Colon (tissue), 2 donors: ENCODE measurements at regions not wholly inside any gene's neighbourhood (a gene's known extent, or its start where the extent isn't known, plus 50 kb on each side); places are given as distances from the start of the nearest gene placed in this dataset.
"Not testable (repeated sequence)": the region's sequence is repeated elsewhere in the genome, so short reads cannot be mapped to it uniquely, and the experiment has no call there.

Experiments used
- FAIRE-seq: peaks from 2 replicates; lab custom pipeline; 2012; peaks lifted over from hg19 to GRCh38; lab: Jason Lieb, UNC
- donor health status: control.
- donor health status: control.

- FAIRE-seq = no peak
Observed at GRCh38 chr9:80538976-80539375, 967.2 kb downstream of the TLE4 start.

DNA sequence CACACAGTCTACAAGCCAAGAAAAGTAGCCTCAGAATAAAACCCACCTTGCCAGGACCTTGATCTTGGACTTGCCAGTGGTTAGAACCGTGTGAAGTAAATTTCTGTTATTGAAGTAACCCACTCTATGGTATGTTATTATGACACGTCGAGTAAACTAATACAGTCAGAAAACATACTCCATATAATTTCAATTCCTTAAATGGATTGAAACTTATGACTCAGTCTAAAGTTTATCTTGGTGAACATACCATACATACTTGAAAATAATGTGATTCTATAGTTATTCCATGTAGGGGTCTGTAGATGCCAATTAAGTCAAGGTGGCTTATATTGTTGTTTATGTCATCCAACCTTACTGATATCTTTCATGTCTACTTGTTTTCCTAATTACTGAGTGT, 950.7 kb downstream of the TLE4 start:
- FAIRE-seq = no peak

GRCh38 chr9:80521151-80521550, 949.4 kb downstream of the TLE4 start:
- no peak for FAIRE-seq

DNA sequence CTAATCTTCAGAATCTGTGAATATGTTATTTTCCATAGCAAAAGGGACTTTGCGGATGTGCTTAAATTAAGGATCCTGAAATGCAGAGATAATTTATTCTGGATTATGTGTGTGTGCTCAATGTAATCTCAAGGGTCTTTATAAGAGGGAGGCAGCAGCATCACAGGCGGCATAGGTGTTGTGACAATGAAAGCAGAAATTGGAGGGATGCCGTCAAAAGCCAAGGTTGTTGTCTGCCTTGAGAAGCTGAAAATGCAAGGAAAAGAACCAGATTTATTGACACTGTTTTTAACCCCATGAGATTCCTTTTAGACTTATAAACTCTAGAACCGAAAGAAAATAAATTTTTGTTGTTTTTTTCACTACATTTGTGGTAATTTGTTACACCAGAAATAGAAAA, 948.5 kb downstream of the TLE4 start:
- FAIRE-seq = no peak

DNA sequence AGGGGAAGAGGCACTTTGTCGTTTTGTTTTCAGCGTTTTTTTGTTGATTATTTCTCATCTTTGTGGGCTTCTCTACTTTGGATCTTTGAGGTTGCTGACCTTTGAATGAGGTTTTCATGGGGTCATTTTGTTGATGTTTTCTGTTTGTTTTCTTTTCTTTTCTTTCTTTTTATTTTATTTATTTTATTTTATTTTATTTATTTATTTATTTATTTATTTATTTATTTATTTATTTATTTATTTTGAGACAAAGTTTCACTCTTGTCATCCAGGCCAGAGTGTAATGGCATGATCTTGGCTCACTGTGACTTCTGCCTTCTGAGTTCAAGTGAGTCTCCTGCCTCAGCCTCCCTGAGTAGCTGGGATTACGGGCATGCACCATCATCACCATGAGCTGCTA, 946.7 kb downstream of the TLE4 start:
- no peak for FAIRE-seq

DNA sequence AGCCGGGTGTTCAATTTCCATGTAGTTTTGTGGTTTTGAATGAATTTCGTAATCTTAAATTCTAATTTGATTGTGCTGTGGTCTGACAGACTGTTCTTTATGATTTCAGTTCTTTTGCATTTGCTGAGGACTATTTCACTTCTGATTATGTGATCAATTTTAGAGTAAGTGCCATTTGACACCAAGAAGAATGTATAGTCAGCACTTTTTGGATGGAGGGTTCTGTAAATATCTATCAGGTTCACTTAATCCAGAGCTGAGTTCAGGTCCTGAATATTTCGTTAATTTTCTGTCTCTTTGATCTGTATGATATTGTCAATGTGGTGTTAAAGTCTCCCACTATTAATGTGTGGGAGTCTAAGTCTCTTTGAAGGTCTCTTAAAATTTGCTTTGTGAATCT, 944.9 kb downstream of the TLE4 start:
- no peak for FAIRE-seq

- FAIRE-seq = no peak
Observed at GRCh38 chr9:80509358-80509757, 937.6 kb downstream of the TLE4 start.

DNA sequence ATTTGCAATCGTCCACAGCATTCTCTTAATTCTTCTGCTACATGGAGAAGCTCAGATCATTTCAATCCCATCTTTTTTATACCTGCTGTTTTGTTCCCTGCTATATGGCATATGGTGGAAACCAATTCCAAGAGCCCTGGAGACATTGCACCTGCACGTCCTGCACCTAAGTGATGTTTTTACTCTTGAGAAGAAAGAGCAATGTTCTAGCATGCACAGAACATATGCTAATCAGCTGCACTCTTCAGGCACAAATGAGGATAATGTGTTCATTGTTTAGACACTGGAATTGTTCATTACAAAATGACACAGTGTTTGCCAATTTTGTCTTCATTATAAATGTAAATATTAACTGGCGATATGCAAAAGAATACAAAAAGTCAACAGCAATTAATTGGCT, 935.8 kb downstream of the TLE4 start:
- FAIRE-seq = no peak

DNA sequence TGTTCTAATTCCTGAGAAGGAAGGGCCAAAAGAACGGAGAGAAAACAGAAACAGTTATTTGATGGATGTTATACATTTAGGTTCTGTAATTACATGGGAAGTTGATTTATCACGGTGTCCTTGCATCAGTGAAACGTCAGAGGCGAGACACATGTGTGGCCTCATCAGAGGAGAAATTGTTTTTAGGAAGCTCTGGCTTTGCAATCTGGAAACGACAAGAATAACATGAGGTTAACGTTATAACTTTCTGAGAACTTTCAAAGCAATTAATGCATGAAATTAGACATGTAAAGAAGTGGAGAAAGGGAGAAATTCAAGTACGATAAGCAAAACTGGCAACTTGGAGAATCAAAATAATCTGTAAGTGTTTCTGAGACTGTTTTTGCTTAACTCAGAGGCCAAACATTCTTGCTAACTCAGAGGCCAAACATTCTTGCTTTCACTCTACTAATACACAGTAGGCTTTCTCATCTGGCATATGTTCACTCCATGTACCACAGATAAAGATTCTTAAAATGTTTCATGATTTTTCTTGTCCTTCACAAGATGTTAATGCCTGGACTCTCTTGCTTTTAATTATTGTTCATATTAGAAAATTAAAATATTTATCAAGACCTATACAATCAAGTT, 933.0 kb downstream of the TLE4 start:
- peak; percentile 38 for FAIRE-seq

DNA sequence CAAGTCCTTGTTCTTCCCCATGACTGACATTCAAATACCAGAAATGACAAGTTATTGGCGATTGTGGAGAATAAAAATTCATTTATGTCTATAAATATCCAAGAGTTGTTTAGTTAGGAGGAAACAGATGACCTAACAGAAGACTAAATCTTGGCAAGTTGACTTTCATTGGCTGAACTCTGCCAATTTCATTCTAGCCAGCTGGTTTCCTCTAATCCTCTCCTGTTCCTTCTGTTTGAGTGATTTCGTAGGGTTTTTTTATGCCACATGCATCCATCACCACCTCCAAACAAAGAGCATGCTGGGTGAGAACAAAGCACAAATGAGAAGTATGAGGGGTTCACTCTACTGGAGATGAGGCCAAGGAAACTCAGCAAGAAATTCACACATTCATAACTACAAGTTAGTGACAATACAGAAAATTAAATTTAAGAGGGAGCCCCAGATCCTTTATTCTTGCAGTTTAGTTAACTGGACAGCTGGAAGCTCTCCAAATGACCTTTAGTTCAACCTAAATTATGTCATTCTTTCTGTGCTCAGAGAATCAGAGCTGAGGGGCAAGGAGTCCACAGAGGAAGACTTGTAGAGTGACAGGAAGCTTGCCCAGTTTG, 932.0 kb downstream of the TLE4 start:
- FAIRE-seq = no peak

- no peak for FAIRE-seq
Observed at GRCh38 chr9:80502306-80502705, 930.5 kb downstream of the TLE4 start.

- no peak for FAIRE-seq
Observed at GRCh38 chr9:80501635-80502034, 929.9 kb downstream of the TLE4 start.

- no peak for FAIRE-seq
Observed at GRCh38 chr9:80500300-80500699, 928.5 kb downstream of the TLE4 start.

DNA sequence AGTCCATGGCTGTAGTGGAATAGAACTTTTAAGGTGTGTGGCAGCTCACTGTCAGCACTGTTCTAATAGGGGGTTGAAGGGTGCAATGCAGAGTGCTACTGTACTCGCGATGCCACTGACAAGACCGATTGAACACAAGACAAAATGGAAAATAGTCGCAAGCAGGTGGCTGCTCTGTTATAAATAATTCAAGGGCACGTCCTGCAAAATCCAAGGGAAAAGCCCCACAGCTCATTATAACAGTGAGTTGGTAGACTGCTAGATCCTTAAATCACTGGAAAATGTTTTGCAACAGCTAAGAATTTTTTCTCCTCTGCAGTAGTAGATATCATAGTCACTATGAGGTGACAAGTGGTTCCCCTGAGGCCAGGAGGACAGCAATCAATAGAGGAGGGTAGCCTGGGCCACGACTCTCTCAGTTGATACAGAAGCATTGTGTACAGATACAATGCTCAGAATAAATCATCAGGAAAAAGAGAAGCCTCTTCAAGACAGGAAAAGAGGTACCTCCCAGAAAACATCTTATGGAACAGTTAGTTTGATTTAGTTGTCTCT, 926.3 kb downstream of the TLE4 start:
- no peak for FAIRE-seq

GRCh38 chr9:80496901-80497556, 925.3 kb downstream of the TLE4 start:
- no peak for FAIRE-seq

DNA sequence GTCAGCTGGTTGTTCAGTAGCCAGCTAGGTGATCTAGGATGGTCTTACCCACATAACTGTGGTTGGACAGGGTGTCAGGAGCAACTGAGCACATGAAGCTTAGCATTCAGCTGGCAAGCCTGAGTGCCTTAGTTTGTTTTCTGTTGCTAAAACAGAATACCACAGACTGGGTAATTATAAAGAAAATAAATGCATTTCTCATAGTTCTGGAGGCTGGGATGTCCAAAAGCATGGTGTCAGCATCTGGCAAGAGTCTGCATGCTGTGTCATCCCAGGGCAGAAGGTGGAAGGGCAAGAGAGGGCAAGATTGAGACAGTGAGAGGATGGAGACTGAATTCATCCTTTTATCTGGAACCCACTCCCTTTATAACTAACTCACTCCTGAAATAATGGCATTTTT, 921.5 kb downstream of the TLE4 start:
- FAIRE-seq = no peak

GRCh38 chr9:80492221-80492620, 920.5 kb downstream of the TLE4 start:
- FAIRE-seq = no peak

DNA sequence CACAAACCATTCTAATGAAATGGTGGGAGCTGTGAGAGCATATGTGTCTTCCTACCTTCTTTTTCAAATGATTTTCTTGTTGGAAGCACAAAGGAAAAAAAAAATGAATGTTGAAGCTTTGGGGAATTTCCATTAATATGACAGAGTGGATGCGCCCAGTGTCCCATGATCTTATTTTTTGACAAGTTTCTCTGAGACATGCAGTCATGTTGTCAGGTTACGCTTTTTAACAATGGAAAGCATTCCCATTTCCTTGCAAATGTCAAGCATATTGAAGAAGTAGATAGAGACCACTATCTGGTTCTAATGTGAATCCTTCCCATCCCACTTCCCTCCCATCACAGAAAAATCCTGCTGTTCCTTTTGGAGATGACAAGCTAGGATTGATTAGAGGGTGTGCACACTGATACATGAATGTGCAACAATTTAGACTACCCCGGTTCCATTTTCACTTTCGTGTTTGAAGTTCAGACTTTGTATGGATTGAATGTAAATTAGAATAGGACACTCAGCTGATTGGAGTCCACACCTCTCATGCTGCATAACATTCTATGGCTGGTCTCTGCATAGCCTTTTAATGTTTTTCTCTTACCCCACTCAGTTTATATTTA, 919.4 kb downstream of the TLE4 start:
- FAIRE-seq = no peak

DNA sequence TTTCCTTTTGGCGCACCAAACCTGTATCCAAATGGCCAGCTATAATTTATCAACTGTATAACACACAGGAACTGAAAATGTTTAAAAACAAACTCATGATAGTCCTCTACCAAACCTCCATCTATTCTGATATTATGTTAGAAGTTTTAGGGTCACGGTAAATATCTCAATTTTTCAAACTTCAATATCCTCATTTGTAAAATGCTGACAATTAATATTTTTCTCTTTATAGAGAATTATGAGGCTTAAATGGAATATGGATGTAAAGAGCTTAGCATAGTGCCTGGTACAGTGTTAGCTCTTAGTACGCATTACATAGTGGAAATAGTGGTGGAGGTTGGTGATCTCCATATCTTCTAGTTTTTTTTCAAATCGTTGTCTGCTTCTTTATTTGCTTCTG, 917.6 kb downstream of the TLE4 start:
- no peak for FAIRE-seq

DNA sequence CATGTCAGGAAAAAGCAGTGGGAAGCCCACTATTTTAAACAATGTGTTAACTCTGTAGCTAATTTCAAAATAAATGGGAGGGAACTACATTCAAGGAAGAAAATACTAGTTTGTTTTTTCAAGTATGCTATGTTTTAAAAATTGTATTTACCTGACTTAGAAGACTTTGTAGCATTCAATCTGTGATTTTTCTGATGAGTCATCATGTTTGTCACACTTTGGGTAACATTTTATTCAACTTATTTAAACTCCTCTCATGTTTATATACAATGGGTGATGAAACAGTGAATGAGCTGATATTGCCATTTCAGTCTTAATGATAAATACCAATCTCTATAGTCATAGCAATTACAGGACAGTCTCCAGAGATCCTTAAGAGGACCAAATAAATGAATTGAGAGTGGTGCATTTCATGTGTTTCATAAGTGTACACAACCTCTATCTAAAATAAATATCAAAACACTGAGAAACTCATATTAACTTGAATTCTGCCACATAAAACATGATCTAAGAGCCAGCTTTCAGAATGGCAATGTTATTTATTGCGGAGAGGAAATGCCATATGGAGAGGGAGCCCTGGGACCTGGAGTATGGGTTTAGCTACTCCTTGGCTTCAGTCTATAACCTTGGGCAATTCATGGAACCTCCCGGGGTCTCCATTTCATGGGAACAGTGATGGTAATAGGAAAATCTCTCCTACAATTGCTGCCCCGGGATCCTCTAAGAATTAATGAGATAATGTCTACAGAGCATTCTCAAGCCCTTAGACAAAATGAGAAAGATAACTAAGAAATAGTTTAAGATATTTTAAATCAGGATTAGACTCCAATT, 913.9 kb downstream of the TLE4 start:
- no peak for FAIRE-seq

DNA sequence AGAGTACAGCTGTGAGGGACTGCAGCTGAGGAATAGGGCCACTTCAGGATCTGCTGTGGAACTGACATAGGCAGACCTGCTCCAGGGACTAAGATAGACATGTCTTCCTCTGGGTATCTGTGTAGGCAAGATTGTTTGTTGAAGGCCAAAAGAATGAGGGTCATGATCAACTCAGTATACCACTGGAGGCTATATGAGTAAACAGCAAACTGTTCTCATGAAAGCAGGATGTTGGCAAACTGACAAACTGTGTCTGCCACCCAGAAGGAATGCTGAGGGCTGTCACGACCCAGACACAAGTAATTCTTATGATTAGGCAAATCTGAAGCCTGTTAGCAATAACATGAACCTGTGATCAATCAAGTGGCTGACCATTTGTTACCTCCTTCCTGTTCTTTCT, 910.5 kb downstream of the TLE4 start:
- FAIRE-seq = not testable (repeated sequence)

GRCh38 chr9:80467632-80468031, 895.9 kb downstream of the TLE4 start:
- no peak for FAIRE-seq
